PC-3 (cell line): ENCODE measurements at regions not wholly inside any gene's neighbourhood (a gene's known extent, or its start where the extent isn't known, plus 50 kb on each side); places are given as distances from the start of the nearest gene placed in this dataset.

ENCODE experiments used
- ATAC-seq: fragments of 200-7000 bp; cut with Tn5 transposase; 2 replicates; pipeline ENCODE4 v1.9.1; 2020; ENCODE audit warnings: mild to moderate bottlenecking, moderate library complexity
- BruUV-seq: library from RNA; stranded (reverse); fragments of 400-500 nt; replicated peaks from 2 replicates; lab custom pipeline; 2021; lab: Mats Ljungman, UMichigan
- CTCF ChIA-PET: fragments of 300-600 bp; sonication (Branson Sonifier 250); formaldehyde crosslinking; loops from one replicate; lab custom pipeline; 2022; ENCODE audit warnings: antibody characterized with exemption; lab: Charles Lee
- POLR2A ChIA-PET: fragments of 300-600 bp; sonication (Branson Sonifier 250); formaldehyde crosslinking; loops from one replicate; lab custom pipeline; 2022; ENCODE audit warnings: antibody characterized with exemption; ENCODE audit not compliant: unreplicated experiment; lab: Charles Lee
- DNase-seq: peaks from one replicate; pipeline ENCODE4 v3.0.0-alpha.2; 2015
- H2AFZ ChIP-seq: fragments of 300-600 bp; sonication (generic); 2 replicates; pipeline ENCODE4 v1.6.0; 2016; ENCODE audit warnings: antibody characterized with exemption, low read length
- H3F3A ChIP-seq: fragments of 300-600 bp; sonication (generic); one replicate; pipeline ENCODE4 v1.6.0; 2017; ENCODE audit warnings: antibody characterized with exemption, low read length, control low read depth, mild to moderate bottlenecking; ENCODE audit not compliant: unreplicated experiment
- H3K27ac ChIP-seq: fragments of 300-600 bp; sonication (generic); 2 replicates; pipeline ENCODE4 v1.5.1; 2016; ENCODE audit warnings: mild to moderate bottlenecking, low read length
- H3K27me3 ChIP-seq: fragments of 300-600 bp; sonication (generic); 2 replicates; pipeline ENCODE4 v1.6.1; 2016; ENCODE audit warnings: low read length, mixed read lengths
- H3K36me3 ChIP-seq: fragments of 300-600 bp; sonication (generic); 2 replicates; pipeline ENCODE4 v1.6.1; 2016; ENCODE audit warnings: low read depth, mixed run types, low read length, mixed read lengths
- H3K4me1 ChIP-seq: fragments of 300-600 bp; sonication (generic); 2 replicates; pipeline ENCODE4 v1.5.1; 2016; ENCODE audit warnings: low read length; ENCODE audit not compliant: insufficient read depth
- H3K4me2 ChIP-seq: fragments of 300-600 bp; sonication (generic); 2 replicates; pipeline ENCODE4 v1.6.0; 2016; ENCODE audit warnings: low read length
- H3K4me3 ChIP-seq: fragments of 300-600 bp; sonication (generic); 2 replicates; pipeline ENCODE4 v1.5.1; 2016; ENCODE audit warnings: mild to moderate bottlenecking, low read length, mixed read lengths
- H3K79me2 ChIP-seq: fragments of 300-600 bp; sonication (generic); 2 replicates; pipeline ENCODE4 v1.6.1; 2017; ENCODE audit warnings: low read length, mixed read lengths
- H3K9ac ChIP-seq: fragments of 300-600 bp; sonication (generic); 2 replicates; pipeline ENCODE4 v1.6.0; 2016; ENCODE audit warnings: mild to moderate bottlenecking, low read length
- H3K9me2 ChIP-seq: fragments of 300-600 bp; sonication (generic); replicated peaks from 2 replicates; pipeline ENCODE4 v1.6.1; 2016; ENCODE audit warnings: mixed run types, low read length, mixed read lengths
- H3K9me3 ChIP-seq: fragments of 300-600 bp; sonication (generic); 2 replicates; pipeline ENCODE4 v1.6.1; 2016; ENCODE audit warnings: low read length, mixed read lengths
- H4K20me1 ChIP-seq: fragments of 300-600 bp; sonication (generic); 2 replicates; pipeline ENCODE4 v1.6.1; 2016; ENCODE audit warnings: low read length, mixed read lengths
- CTCF ChIP-seq: fragments of 300-600 bp; sonication (generic); conservative IDR thresholded peaks from 2 replicates; pipeline ENCODE4 v1.5.1; 2017; ENCODE audit warnings: antibody characterized with exemption, low read depth, mild to moderate bottlenecking, low read length
- EZH2 ChIP-seq: fragments of 300-600 bp; sonication (generic); IDR thresholded peaks from one replicate; pipeline ENCODE4 v1.6.1; 2017; ENCODE audit warnings: antibody characterized with exemption, mild to moderate bottlenecking, low read length; ENCODE audit not compliant: unreplicated experiment
- EZH2phosphoT487 ChIP-seq: fragments of 300-600 bp; sonication (generic); IDR thresholded peaks from 2 replicates; pipeline ENCODE4 v1.6.1; 2018; ENCODE audit warnings: mild to moderate bottlenecking, antibody characterized with exemption, low read length, borderline replicate concordance
- intact Hi-C: fragments of 100-400 bp; cut with micrococcal nuclease; formaldehyde crosslinking; loops from 2 replicates; pipeline ENCODE4 v1.9.0; 2023

DNA sequence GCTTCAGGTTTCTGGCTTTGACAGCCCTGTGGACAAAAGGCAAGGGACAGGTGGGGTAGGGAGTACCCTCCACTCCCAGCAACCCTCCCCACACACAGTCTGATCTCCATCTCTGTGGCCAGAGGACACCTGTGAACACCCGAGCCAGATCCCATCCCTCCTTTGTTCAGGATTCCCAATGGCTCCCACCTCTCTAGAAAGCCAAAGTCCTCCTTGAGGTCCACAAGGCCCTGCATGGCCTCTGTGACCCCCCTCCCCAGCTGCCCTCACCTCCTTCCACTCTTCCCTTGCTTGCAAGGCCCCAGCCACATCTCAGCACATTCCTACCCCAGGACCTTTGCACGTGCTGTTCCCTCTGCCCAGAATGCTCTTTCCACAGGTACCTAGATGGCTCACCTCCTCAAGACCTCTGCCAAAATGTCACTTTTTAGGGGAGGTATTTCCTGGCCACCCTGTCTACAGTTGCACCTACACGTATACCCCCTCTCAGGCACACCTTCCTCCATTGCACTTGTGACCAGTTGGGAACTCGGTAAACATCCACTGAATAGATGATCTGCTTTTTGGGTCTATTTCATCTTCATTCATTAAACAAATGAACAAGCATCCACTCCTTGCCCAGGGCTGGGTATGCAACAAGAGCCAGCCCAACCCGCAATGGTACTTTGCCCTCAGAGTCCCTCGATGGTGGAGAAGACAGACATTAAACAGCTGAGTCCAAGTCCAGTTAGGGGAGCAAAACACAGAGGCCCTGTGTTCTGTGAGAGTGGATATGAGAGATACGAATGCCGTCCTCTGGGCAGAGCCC is 107.0 kb downstream of the CRLF3 start:
- CTCF ChIA-PET, result no interaction called here
- ATAC-seq, result no peak
- H3K79me2 ChIP-seq, result 0 out of 2 replicates have a peak, but pooled peaks cover 3% of the 10 kb centered on the region

DNA sequence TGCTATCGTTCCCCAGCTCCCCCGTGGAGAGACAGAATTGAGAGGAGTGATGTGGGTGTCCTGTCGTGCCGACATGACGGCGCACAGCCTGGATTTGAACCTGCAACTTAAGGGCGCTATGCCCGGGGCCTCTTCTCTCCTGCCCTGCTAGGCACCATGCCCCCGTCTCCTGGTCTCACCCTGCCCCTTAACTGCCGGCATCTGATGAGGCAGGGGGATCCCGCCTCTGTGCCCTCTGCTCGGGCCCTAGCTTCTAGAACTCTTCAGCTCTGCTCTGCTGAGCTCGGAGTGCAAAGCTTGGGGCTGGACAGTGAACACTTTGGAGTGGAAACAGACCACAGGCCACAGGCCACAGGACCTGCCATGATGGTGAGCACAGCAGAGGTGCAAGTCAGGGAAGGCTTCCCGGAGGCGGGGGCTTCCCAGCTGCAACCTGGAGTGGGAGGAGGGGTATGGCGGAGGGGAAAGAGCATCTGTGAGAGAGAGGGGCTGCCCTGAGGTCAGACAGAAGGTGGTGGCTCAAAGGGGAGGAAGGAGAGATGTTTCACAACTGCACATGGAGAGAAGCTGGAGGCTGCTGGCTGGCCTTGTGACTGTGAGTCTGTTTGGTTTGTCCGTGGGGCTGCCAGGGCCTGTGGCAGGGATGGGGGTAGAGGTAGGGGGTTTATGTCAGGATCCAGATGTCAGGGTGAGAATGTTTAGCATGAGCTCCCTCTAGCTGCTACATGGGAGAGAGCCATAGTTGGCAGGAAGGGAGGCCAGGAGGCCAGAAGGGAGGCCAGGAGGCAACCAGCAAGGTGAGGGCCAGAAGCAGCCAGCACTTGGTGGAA is 107.8 kb downstream of the CRLF3 start:
- POLR2A ChIA-PET, result no interaction called here
- H3K79me2 ChIP-seq, result 0 out of 2 replicates have a peak, but pooled peaks cover 3% of the 10 kb centered on the region
- no peaks in the 10 kb centered on the region for H3K4me1 ChIP-seq
- no peak overlapping the region for H2AFZ ChIP-seq
- H3F3A ChIP-seq, result no peaks in the 10 kb centered on the region
- no peak overlapping the region for H3K27ac ChIP-seq
- no peak for TF ChIP-seq EZH2phosphoT487
- no peak for TF ChIP-seq EZH2
- no peak for TF ChIP-seq CTCF
- H3K4me2 ChIP-seq, result no peak overlapping the region
- no peaks in the 10 kb centered on the region for H4K20me1 ChIP-seq
- no peak overlapping the region for H3K4me3 ChIP-seq
- no peak overlapping the region for H3K9ac ChIP-seq
- ATAC-seq (no peak), DNase-seq (no peak)
- H3K27me3 ChIP-seq, result no peaks in the 10 kb centered on the region
- intact Hi-C loops, result no loop called here
- no TSS peak for BruUV-seq
- no peaks in the 10 kb centered on the region for H3K9me2 ChIP-seq
- H3K9me3 ChIP-seq, result no peaks in the 10 kb centered on the region
- no peaks in the 10 kb centered on the region for H3K36me3 ChIP-seq
- CTCF ChIA-PET, result no interaction called here

More for the DNA sequence above, 107.0 kb downstream of the CRLF3 start:
- Histone ChIP-seq H3K36me3 (no peaks in the 10 kb centered on the region), H3K9me2 (no peaks in the 10 kb centered on the region), H3K4me1 (no peaks in the 10 kb centered on the region), H3K4me3 (no peak overlapping the region), H3K9ac (no peak overlapping the region), H3K4me2 (no peak overlapping the region), H2AFZ (no peak overlapping the region), H3K27ac (no peak overlapping the region), H3K27me3 (no peaks in the 10 kb centered on the region), H3K9me3 (no peaks in the 10 kb centered on the region), H3F3A (no peaks in the 10 kb centered on the region), H4K20me1 (no peaks in the 10 kb centered on the region)
- intact Hi-C loops, result no loop called here
- no TSS peak for BruUV-seq
- no peak for DNase-seq
- POLR2A ChIA-PET, result no interaction called here
- TF ChIP-seq CTCF (no peak), EZH2phosphoT487 (no peak), EZH2 (no peak)
